D341Med (cell line): ENCODE measurements at regions not wholly inside any gene's neighbourhood (a gene's known extent, or its start where the extent isn't known, plus 50 kb on each side); places are given as distances from the start of the nearest gene placed in this dataset.
"Not testable (repeated sequence)": the region's sequence is repeated elsewhere in the genome, so short reads cannot be mapped to it uniquely, and the experiment has no call there.

Experiments used
- DNase-seq: peaks from one replicate; pipeline ENCODE4 v3.0.0; 2012; ENCODE audit warnings: low spot score

DNA sequence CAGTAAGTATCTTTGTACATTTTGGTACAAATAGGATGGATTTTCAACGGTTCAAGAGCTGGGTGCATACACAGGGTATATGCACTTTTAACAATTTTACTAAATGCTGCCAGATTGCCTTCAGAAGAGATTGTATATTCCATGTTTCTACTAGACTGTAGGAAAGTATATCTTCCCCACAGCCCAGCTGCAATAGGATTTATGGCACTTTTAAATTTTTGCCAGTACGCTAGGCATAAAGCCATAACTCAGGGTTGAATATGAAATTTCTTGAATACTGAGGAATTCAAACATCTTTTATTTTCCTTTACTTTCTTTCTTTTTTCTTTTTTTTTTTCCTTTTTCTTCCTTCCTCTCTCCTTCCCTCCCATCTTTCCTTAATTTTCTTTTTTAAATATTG, 78.7 kb upstream of the SULF2 start:
- DNase-seq: no peak

DNA sequence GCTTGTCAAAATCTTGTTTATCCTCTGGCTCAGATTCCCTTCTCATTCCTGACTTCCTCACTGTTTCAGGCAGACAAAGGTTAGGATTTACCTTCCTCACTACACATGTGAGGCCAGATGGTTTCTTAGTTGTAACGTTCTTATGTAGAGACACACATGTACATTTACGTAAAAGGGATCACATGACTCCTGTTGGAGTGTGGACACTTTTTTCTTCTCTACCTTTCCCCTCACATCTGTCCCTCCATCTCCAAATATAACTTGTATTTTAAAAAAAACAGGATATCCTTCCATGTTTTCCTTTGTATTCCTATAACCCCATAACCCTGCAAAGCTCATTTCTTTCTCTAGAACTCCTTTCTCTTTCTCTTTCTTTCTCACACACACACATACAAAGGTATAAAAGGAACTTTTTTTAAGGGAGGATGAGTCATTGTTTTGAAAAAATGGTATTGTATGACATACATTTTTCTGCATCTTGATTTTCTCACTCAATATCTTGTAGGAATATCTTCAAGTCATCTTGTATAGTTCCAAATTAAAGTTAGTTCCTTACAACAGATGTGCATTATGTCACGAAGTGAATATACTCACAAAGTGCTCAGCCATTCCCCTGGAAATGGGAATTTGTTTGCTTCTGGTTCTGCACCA, 78.2 kb upstream of the SULF2 start:
- no peak for DNase-seq

DNA sequence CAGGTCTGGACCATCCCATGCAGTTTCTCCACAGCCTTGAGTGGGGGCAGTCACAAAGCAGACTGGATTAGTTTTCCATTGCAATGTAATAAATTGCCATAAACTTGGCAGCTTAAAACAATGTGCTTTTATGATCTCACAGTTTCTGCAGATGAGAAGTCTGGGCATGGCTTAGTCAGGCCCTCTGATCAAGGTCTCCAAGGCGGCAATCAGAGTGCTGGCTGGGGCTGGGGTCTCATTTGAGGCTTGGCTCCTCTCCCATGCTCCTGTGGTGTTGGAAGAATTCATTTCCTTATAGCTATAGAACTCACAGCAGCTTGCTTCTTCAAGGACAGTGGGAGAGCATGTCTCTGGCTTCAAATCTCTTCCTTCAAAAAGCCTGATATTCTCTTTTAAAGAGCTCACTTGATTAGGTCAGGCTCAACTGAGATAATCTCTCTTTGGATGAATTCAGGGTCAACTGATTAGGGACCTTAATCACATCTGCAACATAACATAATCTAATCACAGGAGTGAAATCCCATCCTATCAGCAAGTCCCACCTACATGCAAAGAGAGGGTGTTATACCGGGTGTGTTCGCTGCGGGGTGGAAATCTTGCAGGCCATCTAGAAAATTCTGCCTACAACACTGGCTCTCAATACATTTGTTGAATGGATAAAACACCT, 77.4 kb upstream of the SULF2 start:
- DNase-seq: no peak

DNA sequence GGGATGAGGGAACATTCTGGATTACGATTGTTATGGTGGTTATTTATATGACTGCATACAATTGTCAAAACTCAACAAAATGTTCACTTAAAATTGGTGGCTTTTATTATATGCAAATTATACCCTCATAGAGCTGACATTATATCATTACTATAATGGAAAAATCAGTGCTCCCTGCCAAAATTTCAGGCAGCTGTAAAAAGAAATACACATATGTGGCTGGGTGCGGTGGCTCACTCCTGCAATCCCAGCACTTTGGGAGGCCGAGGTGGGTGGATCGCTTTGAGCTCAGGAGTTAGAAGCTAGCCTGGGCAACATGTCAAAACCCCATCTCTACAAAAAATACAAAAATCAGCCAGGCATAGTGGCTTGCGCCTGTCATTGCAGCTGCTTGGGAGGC, 75.8 kb upstream of the SULF2 start:
- DNase-seq: no peak

DNA sequence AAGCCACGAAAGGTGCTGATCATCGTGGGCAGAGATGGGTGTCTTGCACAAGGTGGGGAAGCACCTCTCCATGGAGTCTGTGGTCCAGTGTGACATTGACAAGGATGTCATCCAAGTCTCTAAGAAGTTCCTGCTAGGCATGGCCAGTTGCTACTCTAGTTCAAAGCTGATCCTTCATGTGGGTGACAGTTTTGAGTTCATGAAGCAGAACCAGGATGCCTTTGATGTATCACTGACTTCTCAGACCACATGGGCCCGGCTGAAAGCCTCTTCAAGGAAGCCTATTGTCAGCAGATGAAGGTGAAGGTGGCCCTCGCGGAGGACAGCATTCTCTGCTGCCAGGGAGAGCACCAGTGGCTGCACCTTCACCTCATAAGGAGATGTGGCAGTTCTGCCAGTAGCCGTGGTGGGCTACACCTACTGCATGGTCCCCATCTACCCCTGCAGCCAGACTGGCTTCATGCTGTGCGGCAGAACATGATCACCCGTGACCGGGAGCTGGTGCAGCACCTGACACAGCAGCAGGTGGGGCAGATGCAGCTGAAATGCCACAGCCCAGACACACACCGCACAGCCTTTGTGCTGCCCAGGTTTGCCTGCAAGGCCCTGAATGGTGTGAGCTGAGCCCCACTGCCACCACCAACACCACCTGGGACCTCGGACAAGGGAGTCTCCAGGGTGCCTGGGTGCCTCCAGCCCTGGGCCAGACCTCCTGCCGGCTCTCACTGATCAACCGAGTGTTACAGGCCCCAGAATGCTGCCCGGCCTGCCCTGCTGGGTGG, 75.0 kb upstream of the SULF2 start:
- no peak for DNase-seq

DNA sequence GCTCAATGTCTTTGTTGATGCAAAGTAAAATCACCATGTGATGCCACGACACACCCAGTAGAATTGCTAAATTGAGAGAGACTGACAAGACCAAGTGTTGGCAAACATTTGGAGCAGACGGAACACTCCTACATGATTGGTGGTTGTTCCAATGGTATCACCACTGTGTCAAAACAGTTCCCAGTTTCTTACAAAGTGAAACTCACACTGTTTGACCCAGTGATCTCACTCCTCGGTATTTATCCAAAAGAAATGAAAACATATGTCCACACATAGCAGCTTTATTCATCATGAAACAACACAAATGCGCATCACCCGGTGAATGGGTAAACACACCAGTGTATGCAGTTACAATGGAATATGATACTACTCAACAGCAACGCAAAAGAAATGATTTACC, 74.0 kb upstream of the SULF2 start:
- DNase-seq: no peak

DNA sequence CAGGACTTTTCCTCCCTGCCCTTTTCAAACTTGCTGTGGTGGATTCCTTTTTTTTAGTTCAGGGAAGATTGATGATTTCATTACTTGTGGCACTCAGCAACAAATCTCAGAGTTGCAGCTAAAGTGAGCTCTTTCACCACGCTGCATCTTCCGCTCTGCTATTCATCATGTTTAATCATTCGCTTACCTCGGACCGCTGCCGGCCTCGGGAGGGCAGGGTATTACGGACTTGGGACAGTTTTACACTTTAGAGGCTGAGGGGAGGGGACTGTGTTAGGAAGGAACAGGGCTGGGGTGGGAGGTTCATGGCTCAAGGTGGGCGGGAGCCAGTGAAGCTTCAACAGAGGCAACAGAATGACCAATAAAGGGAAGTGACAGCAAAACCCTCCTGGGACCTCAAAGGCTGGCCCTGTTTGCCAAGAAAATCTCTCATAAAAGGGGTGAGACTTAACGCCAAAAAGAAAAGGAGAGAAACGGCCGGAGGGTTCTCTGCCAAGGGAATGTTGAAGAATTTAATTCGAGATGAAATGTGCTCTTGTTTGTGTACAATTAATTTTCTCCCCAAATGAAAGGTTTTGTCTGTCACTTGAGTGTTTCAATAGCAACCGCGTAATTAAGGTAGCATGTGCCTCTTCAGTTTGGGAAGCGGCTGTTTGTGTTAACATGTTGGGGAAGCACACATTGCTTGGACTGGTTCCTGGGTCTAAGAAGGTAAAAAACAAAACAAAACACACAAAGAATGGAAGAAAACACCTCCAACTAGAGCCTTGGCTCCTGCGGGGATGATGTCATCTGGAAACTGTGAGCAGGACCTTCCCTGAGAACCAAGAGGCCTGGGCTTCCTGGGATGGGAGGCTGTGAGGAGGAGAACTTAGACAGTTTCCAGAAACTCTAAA, 72.5 kb upstream of the SULF2 start:
- DNase-seq: no peak

DNA sequence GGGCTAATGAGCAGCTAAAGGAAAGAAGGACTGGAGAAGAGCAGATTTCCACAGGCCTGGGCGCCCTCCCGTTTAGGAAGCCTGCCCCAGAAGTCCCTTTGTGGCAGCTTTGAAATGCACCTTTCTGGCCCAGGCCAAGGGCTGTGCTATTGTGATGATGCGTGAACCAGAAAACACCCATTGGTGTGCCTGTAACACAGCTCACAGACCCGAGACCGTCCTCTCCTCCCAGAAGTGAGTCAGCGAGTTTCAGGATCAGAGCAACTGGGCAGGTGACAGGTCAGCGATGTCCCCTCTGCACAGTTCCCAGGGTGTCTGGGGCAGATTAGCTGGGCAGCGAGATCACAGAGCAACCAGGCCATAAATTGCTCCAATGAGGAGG, 71.9 kb upstream of the SULF2 start:
- no peak for DNase-seq

DNA sequence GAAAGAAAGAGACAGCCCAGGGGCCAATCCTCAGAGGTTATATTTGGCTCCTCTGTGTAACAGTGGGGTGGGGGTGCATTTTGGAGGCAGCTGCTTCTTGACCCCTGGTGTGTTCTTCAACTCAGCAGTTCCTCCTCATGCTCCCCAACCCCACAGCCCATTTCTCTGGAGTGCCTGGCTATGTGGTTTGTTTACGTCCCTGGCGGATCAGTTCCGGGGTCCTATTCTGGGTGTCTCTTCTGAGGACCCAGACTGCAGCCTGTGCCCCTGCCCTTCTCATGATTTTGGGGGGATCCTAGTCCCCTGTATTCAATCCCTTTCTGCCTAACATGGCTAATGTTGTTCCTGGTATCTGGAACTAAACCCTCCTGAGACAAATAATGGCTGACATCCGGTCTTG, 70.5 kb upstream of the SULF2 start:
- DNase-seq: no peak

DNA sequence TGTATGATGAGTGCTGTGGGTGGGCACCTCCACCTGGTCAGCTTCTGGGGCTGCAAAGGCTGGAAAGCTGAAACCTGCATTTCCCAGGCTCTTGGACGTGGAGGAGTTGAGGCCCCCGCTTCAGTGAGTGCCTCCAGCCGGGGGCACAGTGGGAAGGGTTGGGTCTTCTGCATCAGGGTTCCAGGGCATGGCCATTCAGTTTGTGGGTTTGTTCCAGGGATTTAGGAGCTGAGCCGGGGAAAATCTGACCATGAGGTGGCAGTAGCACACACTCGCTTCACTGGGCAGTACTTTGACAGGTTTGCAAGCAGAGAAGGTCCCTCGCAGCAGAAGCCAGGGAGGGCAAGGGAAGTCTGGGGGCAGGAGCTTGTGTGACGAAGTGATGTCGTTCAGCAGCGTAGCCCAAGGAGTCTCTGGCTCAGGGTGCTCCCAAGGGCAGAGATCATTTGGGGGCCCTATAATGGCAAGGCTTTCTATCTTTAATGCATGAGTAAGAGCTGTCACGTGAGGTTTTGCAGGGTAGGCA, 69.5 kb upstream of the SULF2 start:
- peak; percentile 59 for DNase-seq

DNA sequence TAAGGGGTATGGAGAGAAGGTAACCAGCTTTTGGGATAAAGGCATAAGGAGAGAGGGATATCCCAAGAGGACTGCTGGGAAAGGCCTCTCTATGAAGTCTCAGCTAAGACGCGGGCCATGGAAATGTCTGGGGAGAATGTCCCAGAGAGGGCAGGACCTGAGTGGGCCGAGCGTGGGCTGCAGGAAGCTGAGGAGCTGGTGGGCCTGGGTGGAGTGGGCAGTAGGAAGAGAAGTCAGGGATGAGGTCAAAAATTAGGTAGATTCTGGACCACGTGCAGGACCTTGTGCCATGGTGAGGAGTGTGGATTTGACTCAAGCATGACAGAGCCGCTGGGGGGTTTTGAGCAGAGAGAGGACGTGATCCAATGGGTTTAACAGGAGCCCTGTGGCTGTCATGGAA, 66.5 kb upstream of the SULF2 start:
- no peak for DNase-seq

DNA sequence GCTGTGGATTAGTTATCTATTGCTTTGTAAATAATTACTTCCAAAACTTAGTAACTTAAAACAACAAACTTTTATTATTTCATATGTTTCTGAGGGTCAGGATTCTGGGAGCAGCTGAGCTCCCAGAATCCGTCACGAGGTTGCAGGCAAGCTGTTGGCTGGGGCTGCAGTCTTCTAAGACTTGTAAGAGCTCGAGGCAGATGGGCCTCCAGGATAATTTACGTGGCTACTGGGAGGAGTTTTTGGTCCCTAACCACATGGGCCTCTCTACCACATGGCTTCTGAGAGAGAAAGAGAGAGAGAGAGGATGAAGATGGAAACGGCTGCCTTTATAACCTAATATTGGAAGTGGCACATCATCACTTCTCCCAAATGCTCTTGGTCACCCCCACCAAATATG, 64.9 kb upstream of the SULF2 start:
- DNase-seq: no peak

DNA sequence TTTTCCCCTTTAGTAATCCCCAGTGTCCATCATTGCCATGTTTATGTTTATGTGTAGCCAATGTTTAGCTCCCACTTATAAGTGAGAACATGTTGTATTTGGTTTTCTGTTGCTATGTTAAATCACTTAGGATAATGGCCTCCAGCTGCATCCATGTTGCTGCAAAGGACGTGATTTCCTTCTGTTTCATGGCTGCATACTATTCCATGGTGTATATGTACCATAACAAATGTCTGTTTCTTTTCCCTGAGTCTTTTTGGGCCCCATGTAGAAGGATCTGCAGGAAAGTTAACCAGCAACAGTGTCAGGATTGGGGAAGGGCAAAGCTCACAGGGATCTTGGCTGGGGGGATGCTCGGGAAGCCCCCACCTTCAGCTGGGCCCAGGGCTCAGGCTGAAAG, 64.3 kb upstream of the SULF2 start:
- no peak for DNase-seq

DNA sequence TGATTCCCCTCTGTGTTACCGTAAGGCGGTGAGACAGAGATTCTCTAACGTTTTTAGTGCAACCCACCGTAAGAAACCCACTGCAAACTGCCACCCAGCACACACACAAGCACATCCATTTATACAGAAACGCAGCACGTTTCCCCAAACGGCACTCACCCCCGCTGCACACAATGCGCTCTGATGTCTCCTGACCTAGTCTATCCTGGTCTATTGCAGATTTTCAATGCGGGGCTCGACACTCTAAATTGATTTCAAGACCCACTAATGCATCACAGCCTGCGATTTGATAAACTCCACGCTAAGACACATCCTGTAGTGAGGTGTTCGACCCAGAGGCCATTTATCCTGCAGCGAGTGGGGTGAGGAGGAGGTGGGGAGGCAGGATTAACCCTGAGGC, 63.7 kb upstream of the SULF2 start:
- DNase-seq: no peak

DNA sequence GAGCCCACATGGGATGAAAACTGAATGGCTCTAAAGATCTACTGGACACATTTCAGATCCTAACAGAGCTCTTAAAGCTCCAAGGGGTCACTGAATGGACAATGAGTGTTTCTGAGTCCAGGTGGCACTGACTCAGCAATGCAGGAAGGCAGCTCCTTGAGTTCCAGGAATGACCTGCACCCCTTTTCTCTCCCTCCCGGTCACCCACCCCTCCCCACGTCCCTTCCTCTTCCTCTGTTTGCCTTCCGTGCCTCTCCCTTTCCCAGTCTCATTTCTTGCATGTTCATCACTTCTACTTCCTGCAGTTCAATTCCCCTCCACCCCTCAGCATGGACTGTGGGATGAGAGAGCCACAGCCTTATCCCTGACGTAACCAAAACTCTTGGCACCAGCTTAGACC, 63.3 kb upstream of the SULF2 start:
- not testable (repeated sequence) for DNase-seq

DNA sequence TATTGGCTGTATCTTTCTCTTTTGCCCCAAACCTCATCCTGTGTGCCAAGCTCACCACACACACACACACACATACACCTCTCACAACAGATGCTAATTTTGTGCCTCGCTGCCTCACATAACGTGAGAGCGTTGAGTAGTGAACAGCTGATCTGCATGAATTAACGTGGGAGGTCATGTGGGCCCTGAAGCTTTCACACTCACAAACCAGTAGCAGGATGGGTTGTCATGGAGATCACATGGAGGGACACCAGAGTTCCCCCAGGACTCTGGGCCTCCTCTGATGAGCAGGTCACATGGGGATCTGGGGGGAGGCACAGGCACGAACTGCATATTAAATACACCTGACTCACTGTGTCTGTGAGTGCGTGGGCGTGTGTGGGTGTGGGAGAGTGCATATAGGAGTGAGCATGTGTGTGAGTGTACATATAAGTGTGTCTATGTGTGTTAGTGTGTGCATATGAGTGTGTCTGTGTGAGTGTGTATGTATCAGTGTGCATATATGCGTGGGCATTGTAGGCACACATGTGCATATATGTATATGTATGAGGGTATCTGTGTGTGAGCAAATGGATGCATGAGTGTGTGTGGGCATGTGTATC, 62.7 kb upstream of the SULF2 start:
- DNase-seq: no peak

DNA sequence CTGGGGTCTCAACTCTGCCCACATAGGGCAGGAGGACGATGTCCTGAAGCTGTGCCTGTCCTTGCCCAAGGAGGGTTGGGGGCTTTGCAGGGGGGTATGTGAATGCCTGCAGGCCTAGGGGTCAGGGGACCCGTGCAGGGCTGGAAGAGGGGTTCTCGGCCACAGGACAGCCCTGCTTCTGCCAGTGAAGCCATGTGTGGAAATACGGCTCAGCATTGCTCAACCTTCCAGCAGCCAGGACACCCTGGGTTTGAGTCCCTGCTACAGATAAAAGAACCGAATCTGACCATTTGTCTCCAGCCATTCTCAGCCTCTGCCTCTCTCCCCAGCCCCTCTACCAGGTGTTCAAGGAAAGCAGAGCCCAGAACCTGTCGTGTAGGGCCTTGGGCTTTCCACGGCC, 61.9 kb upstream of the SULF2 start:
- DNase-seq: not testable (repeated sequence)

DNA sequence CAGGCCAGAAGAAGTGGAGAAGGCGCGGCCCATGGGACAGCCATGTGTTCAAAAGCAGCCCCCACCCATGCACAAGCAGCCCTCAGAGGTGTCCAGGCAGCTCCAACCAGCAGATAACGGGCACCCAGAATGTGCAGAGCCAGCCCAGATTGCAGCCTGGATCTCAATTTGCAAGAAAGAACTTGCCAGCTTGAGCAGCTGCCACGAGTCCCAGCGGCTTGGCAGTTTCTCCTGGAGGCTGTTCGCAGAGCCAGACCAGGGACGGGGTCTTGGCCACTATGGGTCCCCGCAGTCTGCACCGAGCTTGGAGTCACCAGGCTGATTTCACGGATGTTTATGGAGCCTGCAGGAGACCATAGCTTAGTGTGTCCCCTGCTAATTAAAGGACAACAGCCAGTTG, 61.4 kb upstream of the SULF2 start:
- DNase-seq: not testable (repeated sequence)

DNA sequence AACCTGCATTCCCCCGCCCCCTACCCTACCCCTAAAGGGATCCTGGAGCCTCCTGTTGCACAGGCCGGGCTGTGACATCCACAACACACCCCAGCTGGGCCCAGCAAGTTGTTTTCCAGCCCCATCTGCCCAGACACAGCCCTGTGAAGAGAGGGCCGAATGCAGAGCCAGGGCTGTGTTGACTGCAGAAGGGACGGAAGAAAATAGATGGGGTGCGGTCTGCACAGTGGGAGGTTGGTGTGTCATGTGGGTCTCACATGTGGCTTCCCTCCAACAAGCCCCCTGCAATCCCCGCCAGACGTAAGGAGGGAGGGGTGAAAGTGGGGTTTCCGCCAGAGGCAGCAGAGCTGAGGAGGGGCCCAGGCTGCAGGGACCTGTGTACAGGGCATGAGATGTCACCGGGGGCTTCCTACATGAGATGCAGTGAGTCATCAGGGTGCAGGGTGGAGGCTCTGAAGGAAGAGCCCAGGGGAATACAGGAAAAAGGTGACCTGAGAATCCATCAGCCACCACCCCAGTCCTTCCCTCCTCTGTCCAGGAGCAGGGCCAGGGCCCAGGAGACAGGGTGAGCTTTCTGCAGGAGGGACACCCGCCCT, 60.2 kb upstream of the SULF2 start:
- DNase-seq: not testable (repeated sequence)

DNA sequence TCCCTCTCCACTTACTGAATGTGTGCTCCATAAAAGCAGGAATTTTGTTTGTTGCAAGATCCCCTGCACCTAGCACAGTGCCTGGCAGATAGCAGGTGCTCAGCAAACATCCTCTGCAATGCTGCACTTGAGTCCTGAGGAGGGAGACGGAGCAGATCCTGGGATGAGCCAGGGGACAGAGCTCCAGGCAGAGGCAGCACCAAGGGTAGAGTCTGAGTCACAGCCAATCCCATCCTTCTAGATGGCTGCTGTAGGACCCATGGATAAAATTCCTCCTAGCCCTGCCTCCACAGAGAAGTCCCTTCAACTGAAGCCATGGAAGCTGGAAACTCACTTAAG, 59.3 kb upstream of the SULF2 start:
- not testable (repeated sequence) for DNase-seq

DNA sequence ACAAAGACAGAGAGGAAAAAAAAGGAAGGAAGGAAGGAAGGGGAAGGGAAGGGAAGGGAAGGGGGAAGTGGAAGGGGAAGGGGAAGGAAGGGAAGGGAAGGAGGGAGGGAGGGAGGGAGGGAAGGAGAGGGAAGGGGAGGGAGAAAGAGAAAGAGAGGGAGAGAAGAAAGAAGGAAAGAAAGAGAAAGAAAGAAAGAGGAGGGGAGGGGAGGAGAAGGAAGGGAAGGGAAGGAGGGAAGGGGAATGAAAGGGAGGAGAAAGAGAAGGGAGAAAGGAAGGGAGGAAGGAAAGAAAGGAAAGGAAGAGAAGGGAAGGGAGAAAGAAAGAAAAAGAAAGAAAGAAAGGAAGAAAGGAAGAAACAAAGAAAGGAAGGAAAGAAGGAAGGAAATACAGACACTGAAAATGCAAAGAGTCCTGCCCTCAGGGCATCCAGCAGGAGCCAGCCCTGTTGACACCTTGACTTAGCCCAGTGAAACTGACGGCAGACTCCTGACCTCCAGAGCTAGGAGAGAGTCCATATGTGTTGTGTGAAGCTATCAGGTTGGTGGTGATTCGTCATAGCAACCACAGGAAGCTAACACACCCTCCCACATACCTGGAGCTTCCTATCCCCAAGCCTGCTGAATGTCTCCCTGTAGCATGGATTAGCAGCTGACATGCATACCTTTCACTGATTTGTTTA, 58.7 kb upstream of the SULF2 start:
- DNase-seq: no peak
